ENCODE measurements at regions not wholly inside any gene's neighbourhood (a gene's known extent, or its start where the extent isn't known, plus 50 kb on each side); places are given as distances from the start of the nearest gene placed in this dataset.
A peak's percentile ranks its signal among the peaks of the same experiment; 100 is the strongest.

DNA sequence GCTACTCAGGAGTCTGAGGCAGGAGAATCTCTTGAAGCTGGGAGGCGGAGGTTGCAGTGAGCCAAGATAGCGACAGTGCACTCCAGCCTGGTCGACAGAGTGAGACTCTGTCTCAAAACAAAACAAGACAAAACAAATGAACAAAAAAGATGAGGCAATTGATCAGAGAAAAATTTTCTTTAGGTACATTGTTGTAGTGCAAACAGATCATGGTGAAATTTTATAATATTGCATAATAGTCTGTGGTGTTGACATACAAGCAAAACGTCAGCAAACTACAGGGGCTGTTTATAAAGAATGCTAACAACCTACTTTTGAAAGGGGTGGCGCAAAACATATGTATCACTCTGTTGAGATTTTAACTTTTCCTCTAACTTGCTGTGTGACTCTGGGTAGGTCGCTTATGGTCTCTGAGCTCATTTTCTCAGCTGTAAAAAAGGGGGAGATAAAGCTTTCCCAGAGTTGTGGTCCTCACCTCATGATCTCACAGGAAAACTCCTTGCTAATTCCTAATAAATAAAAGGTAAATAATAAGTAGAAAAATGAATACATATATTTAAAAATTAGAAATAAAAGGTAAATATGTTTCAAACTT is 64.8 kb upstream of the NUP160 start:
- Histone ChIP-seq H3K4me3 (ENCODE audit: low read length) (no peak overlapping the region), H3K4me1 (ENCODE audit: low read length) (peaks cover 50% of the 10 kb centered on the region), H2AFZ (ENCODE audit: low read depth, low read length) (no peak overlapping the region), H3K79me2 (ENCODE audit: low read length) (no peaks in the 10 kb centered on the region), H3K27me3 (ENCODE audit: low read depth, low read length) (no peaks in the 10 kb centered on the region), H3K9ac (ENCODE audit: low read length) (no peak overlapping the region), H3K4me2 (ENCODE audit: low read length) (peak overlapping the region; percentile 41; the same call in 1 of the 2 replicates), H3K27ac (ENCODE audit: low read length) (no peak overlapping the region), H3K36me3 (replicated peaks; ENCODE audit: low read depth, low read length) (no peaks in the 10 kb centered on the region), H3K9me3 (ENCODE audit: insufficient read depth, low read length) (no peaks in the 10 kb centered on the region), H4K20me1 (ENCODE audit: insufficient read depth, low read length) (no peaks in the 10 kb centered on the region)
- no peak for TF ChIP-seq CTCF (IDR thresholded peaks at IDR 0.05; ENCODE audit: low read depth, low read length)
- TF ChIP-seq EZH2phosphoT487 (IDR thresholded peaks at IDR 0.05; ENCODE audit: low read depth): no peak

GRCh38 chr11:47911149-47911548 is 63.0 kb upstream of the NUP160 start:
- Histone ChIP-seq H3K36me3 (replicated peaks; ENCODE audit: low read depth, low read length) (no peaks in the 10 kb centered on the region), H3K27me3 (ENCODE audit: low read depth, low read length) (no peaks in the 10 kb centered on the region), H3K79me2 (ENCODE audit: low read length) (no peaks in the 10 kb centered on the region), H3K9me3 (ENCODE audit: insufficient read depth, low read length) (no peaks in the 10 kb centered on the region), H3K4me2 (ENCODE audit: low read length) (no peak overlapping the region), H3K9ac (ENCODE audit: low read length) (no peak overlapping the region), H3K4me1 (ENCODE audit: low read length) (peaks cover 53% of the 10 kb centered on the region), H3K4me3 (ENCODE audit: low read length) (no peak overlapping the region), H4K20me1 (ENCODE audit: insufficient read depth, low read length) (no peaks in the 10 kb centered on the region), H2AFZ (ENCODE audit: low read depth, low read length) (no peak overlapping the region), H3K27ac (ENCODE audit: low read length) (no peak overlapping the region)
- no peak for TF ChIP-seq EZH2phosphoT487 (IDR thresholded peaks at IDR 0.05; ENCODE audit: low read depth)
- no peak for TF ChIP-seq CTCF (IDR thresholded peaks at IDR 0.05; ENCODE audit: low read depth, low read length)

- H4K20me1 ChIP-seq (ENCODE audit: insufficient read depth, low read length): no peaks in the 10 kb centered on the region
Measured at GRCh38 chr11:47908198-47908597, 60.0 kb upstream of the NUP160 start.

DNA sequence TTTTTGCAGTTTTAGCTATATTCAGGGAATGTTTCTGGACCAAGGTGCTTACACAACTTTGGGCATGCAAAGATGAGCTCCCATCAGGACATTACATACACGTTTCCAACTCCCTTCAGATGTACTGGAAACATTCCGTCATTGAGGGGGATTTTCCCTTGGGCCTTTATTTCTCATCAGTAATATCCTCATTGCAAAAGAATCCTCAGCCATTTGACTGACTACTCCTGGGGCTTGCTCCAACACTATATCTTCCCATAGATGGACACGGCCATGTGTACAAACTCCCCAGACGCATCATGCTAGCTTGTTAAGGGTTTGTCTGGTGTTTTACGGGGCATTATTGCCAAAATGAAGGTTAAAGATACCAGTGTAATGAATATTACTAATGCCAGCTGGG is 59.3 kb upstream of the NUP160 start:
- no peaks in the 10 kb centered on the region for H3K27me3 ChIP-seq (ENCODE audit: low read depth, low read length)
- TF ChIP-seq CTCF (IDR thresholded peaks at IDR 0.05; ENCODE audit: low read depth, low read length) (no peak), EZH2phosphoT487 (IDR thresholded peaks at IDR 0.05; ENCODE audit: low read depth) (no peak)
- H3K36me3 ChIP-seq (replicated peaks; ENCODE audit: low read depth, low read length): no peaks in the 10 kb centered on the region

More at GRCh38 chr11:47908198-47908597, 60.0 kb upstream of the NUP160 start:
- TF ChIP-seq CTCF (IDR thresholded peaks at IDR 0.05; ENCODE audit: low read depth, low read length) (no peak), EZH2phosphoT487 (IDR thresholded peaks at IDR 0.05; ENCODE audit: low read depth) (no peak)
- Histone ChIP-seq H3K79me2 (ENCODE audit: low read length) (no peaks in the 10 kb centered on the region), H2AFZ (ENCODE audit: low read depth, low read length) (no peak overlapping the region), H3K27ac (ENCODE audit: low read length) (no peak overlapping the region), H3K9me3 (ENCODE audit: insufficient read depth, low read length) (no peaks in the 10 kb centered on the region), H3K4me3 (ENCODE audit: low read length) (no peak overlapping the region), H3K9ac (ENCODE audit: low read length) (no peak overlapping the region), H3K4me2 (ENCODE audit: low read length) (peak overlapping the region; percentile 7), H3K36me3 (replicated peaks; ENCODE audit: low read depth, low read length) (no peaks in the 10 kb centered on the region), H3K4me1 (ENCODE audit: low read length) (peaks cover 35% of the 10 kb centered on the region), H3K27me3 (ENCODE audit: low read depth, low read length) (no peaks in the 10 kb centered on the region)

More for the DNA sequence above, 59.3 kb upstream of the NUP160 start:
- Histone ChIP-seq H2AFZ (ENCODE audit: low read depth, low read length) (no peak overlapping the region), H3K4me2 (ENCODE audit: low read length) (no peak overlapping the region), H3K9ac (ENCODE audit: low read length) (no peak overlapping the region), H3K4me1 (ENCODE audit: low read length) (peaks cover 28% of the 10 kb centered on the region), H4K20me1 (ENCODE audit: insufficient read depth, low read length) (no peaks in the 10 kb centered on the region), H3K4me3 (ENCODE audit: low read length) (no peak overlapping the region), H3K9me3 (ENCODE audit: insufficient read depth, low read length) (no peaks in the 10 kb centered on the region), H3K79me2 (ENCODE audit: low read length) (no peaks in the 10 kb centered on the region), H3K27ac (ENCODE audit: low read length) (no peak overlapping the region)

Measured in OCI-LY3 (cell line).